ENCODE measurements at regions not wholly inside any gene's neighbourhood (a gene's known extent, or its start where the extent isn't known, plus 50 kb on each side); places are given as distances from the start of the nearest gene placed in this dataset.

GRCh38 chr9:119907056-119907455 lies 537.8 kb upstream of the BRINP1 start:
- Histone ChIP-seq H3K27ac (no peak overlapping the region), H3K4me1 (no peaks in the 10 kb centered on the region), H3K36me3 (no peaks in the 10 kb centered on the region), H3K4me3 (no peak overlapping the region), H3K27me3 (no peaks in the 10 kb centered on the region), H3K9me3 (no peaks in the 10 kb centered on the region)
- no peak for TF ChIP-seq POLR2A (IDR thresholded peaks at IDR 0.05)
- TF ChIP-seq CTCF (IDR thresholded peaks at IDR 0.05), result no peak
- no peak for DNase-seq
- intact Hi-C loops (cut with DNase I; ENCODE audit: low total_unique reads), result no loop called here

DNA sequence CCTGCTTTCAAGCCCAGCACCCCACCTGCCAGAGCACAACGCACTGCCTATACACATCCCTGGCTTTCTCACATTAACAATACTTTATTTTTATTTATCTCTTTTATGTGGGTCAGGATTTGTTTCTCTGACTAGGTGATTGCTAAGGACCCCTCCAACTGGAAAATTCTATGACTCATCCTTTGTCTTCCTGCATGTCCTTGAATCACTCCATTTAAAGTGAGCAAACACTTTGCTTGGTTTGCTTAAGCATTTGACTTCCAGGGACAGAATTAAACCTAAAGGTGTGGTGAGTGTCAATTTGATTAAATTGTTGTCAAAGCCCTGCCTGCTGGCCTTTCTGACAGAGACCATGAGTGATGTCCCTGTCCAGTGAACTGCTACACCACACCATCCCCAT lies 536.5 kb upstream of the BRINP1 start:
- no peak for DNase-seq
- H3K9me3 ChIP-seq, result no peaks in the 10 kb centered on the region
- TF ChIP-seq CTCF (IDR thresholded peaks at IDR 0.05), result no peak
- no peak for TF ChIP-seq POLR2A (IDR thresholded peaks at IDR 0.05)
- H3K4me3 ChIP-seq, result no peak overlapping the region
- H3K27me3 ChIP-seq, result no peaks in the 10 kb centered on the region
- intact Hi-C loops (cut with DNase I; ENCODE audit: low total_unique reads), result no loop called here
- no peaks in the 10 kb centered on the region for H3K36me3 ChIP-seq
- no peak overlapping the region for H3K27ac ChIP-seq
- no peaks in the 10 kb centered on the region for H3K4me1 ChIP-seq

DNA sequence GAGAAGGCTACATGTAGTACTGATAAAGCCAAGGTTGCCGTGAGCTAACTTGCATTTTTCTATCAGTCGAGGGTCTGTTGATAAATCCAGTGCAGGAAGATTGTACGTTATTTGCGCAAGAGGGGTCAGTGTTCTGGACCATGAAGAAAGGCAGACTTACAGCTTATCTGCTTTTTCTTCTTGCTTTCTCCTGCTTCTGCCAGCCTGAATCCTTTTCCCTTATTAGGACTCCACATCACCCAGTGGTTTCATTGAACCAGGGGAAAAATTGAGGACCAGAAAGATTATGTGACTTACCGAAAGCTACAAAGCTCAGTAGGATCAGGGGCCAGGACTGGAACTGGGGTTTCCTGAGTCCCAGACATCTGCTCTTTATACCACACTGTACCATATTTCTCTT lies 534.6 kb upstream of the BRINP1 start:
- intact Hi-C loops (cut with DNase I; ENCODE audit: low total_unique reads), result no loop called here
- Histone ChIP-seq H3K27me3 (no peaks in the 10 kb centered on the region), H3K36me3 (no peaks in the 10 kb centered on the region), H3K9me3 (no peaks in the 10 kb centered on the region), H3K4me1 (no peaks in the 10 kb centered on the region), H3K27ac (no peak overlapping the region), H3K4me3 (no peak overlapping the region)
- TF ChIP-seq POLR2A (IDR thresholded peaks at IDR 0.05), result no peak
- no peak for TF ChIP-seq CTCF (IDR thresholded peaks at IDR 0.05)
- DNase-seq, result no peak

DNA sequence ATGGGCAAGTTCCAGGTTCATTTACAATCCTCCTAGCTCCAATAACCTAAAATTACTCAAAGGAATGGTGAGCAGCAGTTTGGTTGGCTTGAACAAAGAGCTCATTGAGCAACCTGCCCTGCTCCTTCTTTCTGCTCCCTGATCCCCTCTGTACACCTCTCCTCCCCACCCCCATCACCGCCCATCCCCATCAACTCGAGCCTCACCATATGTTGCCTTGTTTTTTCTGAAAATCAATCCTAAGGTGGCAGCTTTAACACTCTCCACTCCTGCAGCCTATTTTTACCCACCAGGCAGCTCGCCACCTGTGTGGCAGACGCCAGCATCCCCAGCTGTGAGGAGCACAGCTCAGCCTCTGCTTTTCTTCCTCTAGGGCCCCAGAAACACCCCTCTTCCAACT lies 533.4 kb upstream of the BRINP1 start:
- Histone ChIP-seq H3K36me3 (no peaks in the 10 kb centered on the region), H3K27me3 (no peaks in the 10 kb centered on the region), H3K9me3 (no peaks in the 10 kb centered on the region), H3K27ac (no peak overlapping the region), H3K4me1 (no peaks in the 10 kb centered on the region), H3K4me3 (no peak overlapping the region)
- TF ChIP-seq POLR2A (IDR thresholded peaks at IDR 0.05) (no peak), CTCF (IDR thresholded peaks at IDR 0.05) (no peak)
- no peak for DNase-seq
- intact Hi-C loops (cut with DNase I; ENCODE audit: low total_unique reads), result no loop called here

DNA sequence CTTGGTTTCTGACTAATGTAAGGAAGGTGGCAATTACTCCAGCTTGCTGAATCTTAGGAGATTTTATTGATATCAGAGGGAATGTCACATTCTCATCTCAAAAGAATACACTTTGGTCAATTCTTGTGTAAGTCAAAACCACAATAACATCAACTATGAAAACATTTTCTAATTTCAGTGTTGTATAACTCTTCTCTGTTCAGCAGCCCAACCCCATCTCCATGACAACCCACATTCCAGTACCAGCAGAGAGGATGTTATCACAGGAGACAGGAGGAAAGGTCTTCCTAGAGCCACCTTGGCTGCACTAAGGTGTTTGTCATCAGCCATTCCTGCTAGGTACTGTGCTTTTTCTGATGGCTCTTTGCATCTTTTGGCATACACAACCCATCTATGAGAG lies 529.1 kb upstream of the BRINP1 start:
- no peaks in the 10 kb centered on the region for H3K27me3 ChIP-seq

More for the DNA sequence above, 529.1 kb upstream of the BRINP1 start:
- H3K9me3 ChIP-seq, result no peaks in the 10 kb centered on the region
- intact Hi-C loops (cut with DNase I; ENCODE audit: low total_unique reads), result no loop called here
- H3K36me3 ChIP-seq, result no peaks in the 10 kb centered on the region
- no peak overlapping the region for H3K27ac ChIP-seq
- no peak for TF ChIP-seq POLR2A (IDR thresholded peaks at IDR 0.05)
- TF ChIP-seq CTCF (IDR thresholded peaks at IDR 0.05), result no peak
- DNase-seq, result no peak
- H3K4me1 ChIP-seq, result no peaks in the 10 kb centered on the region
- no peak overlapping the region for H3K4me3 ChIP-seq

Measured in uterus (tissue), 3 donors.